Myocyte (in vitro differentiated cells): ENCODE measurements at regions not wholly inside any gene's neighbourhood (a gene's known extent, or its start where the extent isn't known, plus 50 kb on each side); places are given as distances from the start of the nearest gene placed in this dataset.

Experiments used
- DNase-seq: peaks from one replicate; pipeline ENCODE4 v3.0.0-alpha.2; 2012; ENCODE audit warnings: low read depth

DNA sequence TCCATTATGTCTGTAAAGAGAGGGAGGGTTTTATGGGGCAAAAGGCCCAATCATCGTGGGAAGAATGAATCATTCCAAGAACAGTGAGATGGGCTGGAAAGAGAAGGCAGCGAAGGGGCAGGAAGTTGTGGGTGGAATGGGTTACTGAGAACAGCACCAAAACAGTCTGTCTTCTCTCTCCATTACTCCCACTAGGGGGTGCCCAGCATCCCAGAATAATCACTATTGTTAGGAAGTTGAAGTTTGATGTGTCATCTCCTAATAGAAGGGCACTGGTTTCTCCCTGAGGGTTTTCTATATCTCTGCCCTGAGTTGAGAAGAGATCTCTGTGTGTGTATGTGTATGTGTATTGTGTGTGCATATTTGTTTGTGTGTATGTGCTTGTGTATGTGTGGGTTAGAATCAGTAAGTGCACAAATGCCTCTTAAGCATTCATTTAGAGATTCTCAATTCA, 76.6 kb upstream of the MAP4K3 start:
- DNase-seq: peak; percentile 93

GRCh38 chr2:39514825-39515224, 77.7 kb upstream of the MAP4K3 start:
- no peak for DNase-seq

GRCh38 chr2:39515273-39515896, 78.3 kb upstream of the MAP4K3 start:
- no peak for DNase-seq

- no peak for DNase-seq
These were observed 78.8 kb upstream of the MAP4K3 start for GRCh38 chr2:39515897-39516346.

- peak; percentile 46 for DNase-seq
These were observed 79.4 kb upstream of the MAP4K3 start for GRCh38 chr2:39516347-39517101.

GRCh38 chr2:39517102-39517436, 80.0 kb upstream of the MAP4K3 start:
- no peak for DNase-seq

DNA sequence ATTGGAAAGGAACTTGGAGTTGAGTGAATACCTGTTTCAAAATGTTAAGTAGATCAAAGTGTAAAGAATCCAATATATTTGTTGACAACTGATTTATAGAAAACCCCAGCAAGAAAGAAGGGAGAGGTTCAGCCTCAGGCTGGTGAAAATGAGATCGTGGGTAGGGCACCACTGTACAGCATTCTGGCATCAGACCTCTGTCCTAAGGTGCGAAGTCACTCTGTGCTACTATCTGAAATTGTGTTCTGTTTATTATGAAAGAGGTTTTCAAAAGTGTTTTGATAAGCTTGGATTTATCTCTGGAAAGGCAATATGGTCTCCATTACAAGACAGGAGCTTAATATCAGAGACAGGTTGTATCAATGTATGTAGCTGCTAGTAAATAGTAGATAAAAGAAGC, 80.5 kb upstream of the MAP4K3 start:
- no peak for DNase-seq

DNA sequence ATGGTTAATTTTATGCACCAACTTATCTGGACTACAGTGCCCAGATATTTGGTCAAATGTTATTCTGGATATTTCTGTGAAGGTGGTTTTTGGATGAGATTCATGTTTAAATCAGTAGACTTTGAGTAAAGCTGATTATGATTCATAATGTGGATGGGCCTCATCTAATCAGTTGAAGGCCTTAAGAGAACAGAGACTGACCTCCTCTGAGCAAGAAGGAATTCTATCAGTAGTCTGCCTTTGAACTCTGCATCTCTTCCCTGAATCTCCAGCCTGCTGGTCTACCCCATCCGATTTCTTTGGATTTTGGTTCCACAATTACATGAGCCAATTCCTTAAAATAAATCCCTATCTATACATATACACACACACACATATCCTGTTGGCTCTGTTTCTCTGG, 82.8 kb upstream of the MAP4K3 start:
- DNase-seq: no peak

GRCh38 chr2:39521876-39522517, 84.9 kb upstream of the MAP4K3 start:
- peak; percentile 37 for DNase-seq

GRCh38 chr2:39522518-39522877, 85.4 kb upstream of the MAP4K3 start:
- no peak for DNase-seq

GRCh38 chr2:39523308-39524044, 86.4 kb upstream of the MAP4K3 start:
- peak; percentile 92 for DNase-seq

GRCh38 chr2:39524061-39524460, 87.0 kb upstream of the MAP4K3 start:
- DNase-seq: no peak

GRCh38 chr2:39524756-39525635, 87.9 kb upstream of the MAP4K3 start:
- DNase-seq: peak; percentile 66

DNA sequence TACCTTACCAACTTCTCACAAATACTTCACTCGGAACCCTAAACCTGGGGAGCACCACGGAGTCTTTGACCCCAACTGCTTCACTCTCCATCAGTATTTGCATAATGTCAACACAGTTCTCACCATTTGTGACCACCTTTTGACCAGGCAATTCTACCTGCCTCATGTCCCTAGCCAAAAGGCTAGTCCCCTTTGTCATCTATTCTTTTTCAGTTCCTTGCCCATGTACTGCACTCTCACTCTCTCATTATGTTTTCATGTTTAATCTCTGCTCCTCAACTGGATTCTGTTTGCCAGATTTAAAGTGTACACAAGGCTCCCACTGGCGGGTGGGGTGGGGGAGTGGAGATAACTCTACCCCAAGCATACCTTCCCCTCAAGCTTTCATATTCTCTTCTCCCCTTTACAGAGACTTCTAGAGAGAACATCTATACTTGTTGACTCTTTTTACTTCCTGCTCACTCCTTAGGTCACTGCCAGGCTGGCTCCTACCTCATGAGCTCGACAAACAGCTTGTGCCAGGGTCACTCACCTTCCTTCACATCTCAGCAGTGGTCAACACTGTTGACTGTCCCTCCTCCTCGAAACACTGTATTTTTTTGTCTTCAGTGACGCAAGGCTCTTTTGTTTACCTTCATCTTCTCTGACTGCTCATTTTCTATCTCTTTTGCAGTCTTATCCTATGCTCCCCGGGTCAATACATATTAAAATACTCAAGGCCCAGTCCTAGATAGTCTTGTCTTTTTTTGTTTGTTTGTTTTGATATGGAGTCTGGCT, 88.7 kb upstream of the MAP4K3 start:
- no peak for DNase-seq

GRCh38 chr2:39528701-39529100, 91.6 kb upstream of the MAP4K3 start:
- no peak for DNase-seq

- no peak for DNase-seq
These were observed 92.8 kb upstream of the MAP4K3 start for GRCh38 chr2:39529836-39530235.

- DNase-seq: no peak
These were observed 93.4 kb upstream of the MAP4K3 start for GRCh38 chr2:39530411-39530866.

- DNase-seq: no peak
These were observed 94.2 kb upstream of the MAP4K3 start for GRCh38 chr2:39531220-39531777.

- DNase-seq: no peak
These were observed 95.8 kb upstream of the MAP4K3 start for GRCh38 chr2:39532933-39533332.
